HCT116 (cell line): ENCODE measurements at regions not wholly inside any gene's neighbourhood (a gene's known extent, or its start where the extent isn't known, plus 50 kb on each side); places are given as distances from the start of the nearest gene placed in this dataset.

Experiments used
- ATAC-seq: fragments of 200-7000 bp; cut with Tn5 transposase; 2 replicates; pipeline ENCODE4 v1.9.1; 2020; ENCODE audit warnings: mild to moderate bottlenecking, moderate library complexity
- BruUV-seq: library from RNA; stranded (reverse); fragments of 400-500 nt; replicated peaks from 2 replicates; lab custom pipeline; 2021; lab: Mats Ljungman, UMichigan
- CTCF ChIA-PET: fragments of 300-600 bp; sonication (Branson Sonifier 250); formaldehyde crosslinking; loops from one replicate; lab custom pipeline; 2021; ENCODE audit warnings: antibody characterized with exemption; lab: Charles Lee
- POLR2A ChIA-PET: fragments of 300-600, 350-600 bp; sonication (Branson Sonifier 250); formaldehyde crosslinking; loops from one replicate; lab custom pipeline; 2021; ENCODE audit warnings: antibody characterized with exemption; lab: Charles Lee
- RAD21 ChIA-PET, 2 experiments: fragments of 300-600 bp; sonication (Branson Sonifier 250); formaldehyde crosslinking; loops; one replicate each; lab custom pipeline; 2023; ENCODE audit warnings: low total read pairs in 2 of 2; ENCODE audit not compliant: uncharacterized antibody in 2 of 2, unreplicated experiment in 2 of 2, low non-redundant PET in 1 of 2; lab: Charles Lee
- DNase-seq: peaks from one replicate; pipeline ENCODE4 v3.0.0-alpha.2; 2010; ENCODE audit warnings: low read depth, low spot score
- H2AFZ ChIP-seq: fragments of 200-600 bp; shearing (Covaris generic), sonication (generic); 2 replicates; pipeline ENCODE4 v1.6.1; 2017; ENCODE audit warnings: low read depth, mixed run types, mixed read lengths, antibody characterized with exemption, low read length; ENCODE audit not compliant: poor library complexity, severe bottlenecking
- H3K27ac ChIP-seq: 2 replicates; pipeline ENCODE4 v1.5.1; 2012; ENCODE audit warnings: low read depth, low read length
- H3K27me3 ChIP-seq: fragments of 200-600 bp; sonication (generic); 2 replicates; pipeline ENCODE4 v1.6.1; 2016; ENCODE audit warnings: mixed run types, low read length, mixed read lengths; ENCODE audit not compliant: insufficient read depth
- H3K36me3 ChIP-seq, 2 experiments: fragments of 200-500 bp in 1 of 2; fragments of 200-600 bp in 1 of 2; sonication (Bioruptor generic) in 1 of 2; sonication (generic) in 1 of 2; 2 replicates each; pipeline versions ENCODE4 v1.5.1 to v1.6.1; 2014 to 2016; ENCODE audit warnings: low read length in 2 of 2, inconsistent platforms in 1 of 2, mixed read lengths in 1 of 2, mixed run types in 1 of 2; ENCODE audit not compliant: insufficient read depth in 2 of 2, control insufficient read depth in 1 of 2
- H3K4me1 ChIP-seq, 2 experiments: fragments of 200-600 bp in 1 of 2; sonication (generic) in 1 of 2; 2 replicates each; pipeline versions ENCODE4 v1.5.1 to v1.6.1; 2012 to 2017; ENCODE audit warnings: low read length in 2 of 2, inconsistent platforms in 1 of 2, mild to moderate bottlenecking in 1 of 2, mixed read lengths in 1 of 2, mixed run types in 1 of 2, moderate library complexity in 1 of 2; ENCODE audit not compliant: insufficient read depth in 2 of 2, control insufficient read depth in 1 of 2
- H3K4me2 ChIP-seq: fragments of 200-600 bp; sonication (generic); 2 replicates; pipeline ENCODE4 v1.6.1; 2017; ENCODE audit warnings: mixed run types, low read length, mixed read lengths
- H3K4me3 ChIP-seq, 2 experiments: fragments of 200-600 bp in 1 of 2; sonication (generic) in 1 of 2; replicated peaks in 1 of 2; 2 replicates each; pipeline ENCODE4 v1.5.1; 2011 to 2016; ENCODE audit warnings: low read length in 2 of 2, control low read depth in 1 of 2, low read depth in 1 of 2, mild to moderate bottlenecking in 1 of 2, mixed read lengths in 1 of 2, mixed run types in 1 of 2
- H3K79me2 ChIP-seq: fragments of 200-600 bp; sonication (generic); 2 replicates; pipeline ENCODE4 v1.6.1; 2017; ENCODE audit warnings: mild to moderate bottlenecking, mixed run types, low read length, moderate library complexity, mixed read lengths; ENCODE audit not compliant: insufficient read depth
- H3K9ac ChIP-seq: fragments of 200-600 bp; sonication (generic); 2 replicates; pipeline ENCODE4 v1.6.1; 2016; ENCODE audit warnings: low read length, mixed read lengths
- H3K9me2 ChIP-seq: fragments of 200-600 bp; sonication (generic), shearing (Covaris generic); 2 replicates; pipeline ENCODE4 v1.6.1; 2017; ENCODE audit warnings: mixed run types, mild to moderate bottlenecking, moderate library complexity; ENCODE audit not compliant: insufficient read depth
- H3K9me3 ChIP-seq, 2 experiments: fragments of 200-500 bp in 1 of 2; fragments of 200-600 bp in 1 of 2; sonication (Bioruptor generic) in 1 of 2; sonication (generic) in 1 of 2; 2 replicates each; pipeline ENCODE4 v1.6.1; 2014 to 2017; ENCODE audit warnings: low read length in 2 of 2, mixed read lengths in 2 of 2, inconsistent platforms in 1 of 2, low read depth in 1 of 2, mild to moderate bottlenecking in 1 of 2, mixed run types in 1 of 2, moderate library complexity in 1 of 2; ENCODE audit not compliant: control insufficient read depth in 1 of 2, insufficient read depth in 1 of 2
- H4K20me1 ChIP-seq: fragments of 200-600 bp; sonication (generic), shearing (Covaris generic); 2 replicates; pipeline ENCODE4 v1.6.1; 2017; ENCODE audit warnings: mixed run types, mild to moderate bottlenecking, moderate library complexity; ENCODE audit not compliant: insufficient read depth
- CBX3 ChIP-seq: IDR thresholded peaks from 2 replicates; pipeline ENCODE4 v1.6.1; 2012; ENCODE audit warnings: low read depth
- POLR2AphosphoS5 ChIP-seq: IDR thresholded peaks from 2 replicates; pipeline ENCODE4 v1.6.1; 2011; ENCODE audit warnings: mild to moderate bottlenecking, low read depth, low read length, moderate library complexity
- SIN3A ChIP-seq: IDR thresholded peaks from 2 replicates; pipeline ENCODE4 v1.6.1; 2012; ENCODE audit warnings: low read depth
- SP1 ChIP-seq: IDR thresholded peaks from 2 replicates; pipeline ENCODE4 v1.6.1; 2012; ENCODE audit warnings: low read depth
- ZNF274 ChIP-seq: fragments of 200-500 bp; sonication (Bioruptor generic); IDR thresholded peaks from 2 replicates; pipeline ENCODE4 v1.6.1; 2014; ENCODE audit warnings: mild to moderate bottlenecking, low read depth, low read length, inconsistent platforms
- intact Hi-C: fragments of 100-400 bp; cut with micrococcal nuclease; formaldehyde crosslinking; loops from 2 replicates; pipeline ENCODE4 v1.10.0; 2022
- TF ChIP-seq, protein P1 (sequence below): IDR thresholded peaks from 2 replicates; pipeline ENCODE4 v1.6.1; 2012
- TF ChIP-seq, protein P2 (sequence below): IDR thresholded peaks from 2 replicates; pipeline ENCODE4 v1.6.1; 2012
- TF ChIP-seq, protein P3 (sequence below): IDR thresholded peaks from 2 replicates; pipeline ENCODE4 v1.6.1; 2012; ENCODE audit warnings: low read depth
- TF ChIP-seq, protein P4 (sequence below): IDR thresholded peaks from 2 replicates; pipeline ENCODE4 v1.6.1; 2011; ENCODE audit warnings: mild to moderate bottlenecking, low read length, moderate library complexity; ENCODE audit not compliant: insufficient replicate concordance; ENCODE audit errors: extremely low read depth

DNA sequence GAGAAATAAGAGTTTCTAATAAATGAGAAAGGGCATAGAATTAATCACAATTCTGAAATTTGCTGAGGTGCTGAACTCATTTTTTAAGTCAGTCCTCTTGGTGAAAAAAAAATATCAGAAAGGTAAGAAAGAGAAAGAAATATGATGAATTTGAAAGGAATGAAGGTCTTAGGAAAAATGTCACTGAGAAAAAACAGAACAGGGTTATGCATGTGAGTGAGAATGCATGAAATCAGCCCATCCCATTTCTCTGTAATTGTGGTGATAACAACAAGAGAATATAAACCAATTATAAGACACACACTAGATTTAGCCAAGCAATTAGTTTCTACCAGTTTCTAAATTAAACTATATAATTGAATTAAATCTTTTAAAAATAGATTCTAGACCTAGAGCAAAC, 138.9 kb downstream of the TBX18 start:
- Histone ChIP-seq H3K27me3 (no peaks in the 10 kb centered on the region), H3K4me3 (no peak overlapping the region), H3K4me1 (no peaks in the 10 kb centered on the region), H2AFZ (no peak overlapping the region), H3K9me2 (no peaks in the 10 kb centered on the region), H3K27ac (no peak overlapping the region), H3K9ac (no peak overlapping the region), H3K36me3 (no peaks in the 10 kb centered on the region), H3K9me3 (no peaks in the 10 kb centered on the region), H3K4me2 (no peak overlapping the region), H3K79me2 (no peaks in the 10 kb centered on the region), H4K20me1 (no peaks in the 10 kb centered on the region)
- ATAC-seq (no peak), DNase-seq (no peak)
- TF ChIP-seq, protein P1, sequence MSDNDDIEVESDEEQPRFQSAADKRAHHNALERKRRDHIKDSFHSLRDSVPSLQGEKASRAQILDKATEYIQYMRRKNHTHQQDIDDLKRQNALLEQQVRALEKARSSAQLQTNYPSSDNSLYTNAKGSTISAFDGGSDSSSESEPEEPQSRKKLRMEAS = no peak
- no peak for TF ChIP-seq SP1
- ChIA-PET POLR2A (no interaction called here), CTCF (no interaction called here), RAD21 (no interaction called here)
- no TSS peak for BruUV-seq
- intact Hi-C loops = no loop called here

DNA sequence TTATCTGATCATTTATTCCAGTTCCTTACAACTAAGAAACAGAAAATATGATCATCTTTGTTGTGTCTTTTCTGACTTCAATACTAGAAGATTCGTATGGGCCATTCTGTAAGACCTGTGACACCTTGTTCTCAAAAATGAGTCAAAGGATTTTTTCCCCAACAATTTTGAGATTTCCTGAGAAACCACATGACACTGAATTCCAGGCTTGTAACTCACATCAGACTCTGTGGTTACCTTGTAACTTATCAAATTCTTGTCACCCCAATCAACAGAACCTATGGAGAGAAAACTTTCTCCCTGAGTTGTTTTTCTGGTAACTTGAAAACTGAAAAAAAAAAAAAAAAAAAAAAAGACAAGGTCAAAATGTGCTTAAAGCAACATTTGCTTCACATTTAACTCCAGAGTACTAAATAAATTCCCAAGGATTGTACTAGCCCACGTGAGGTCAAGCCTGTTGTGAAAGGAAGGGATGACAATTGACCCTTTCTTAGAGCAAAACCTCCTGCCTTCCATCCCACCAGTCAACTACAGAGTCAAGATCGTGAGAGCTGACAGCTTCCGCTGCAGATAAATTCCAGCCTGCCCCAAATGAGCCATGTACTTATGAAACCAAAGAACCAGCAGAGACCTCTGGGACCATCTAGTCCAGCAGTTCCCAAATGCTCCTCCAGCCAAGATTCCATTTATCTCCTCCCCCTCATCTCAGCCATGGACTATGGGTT, 140.3 kb downstream of the TBX18 start:
- Histone ChIP-seq H3K4me2 (no peak overlapping the region), H2AFZ (no peak overlapping the region), H3K27me3 (no peaks in the 10 kb centered on the region), H3K9me3 (no peaks in the 10 kb centered on the region), H3K27ac (no peak overlapping the region), H4K20me1 (no peaks in the 10 kb centered on the region), H3K4me1 (no peaks in the 10 kb centered on the region), H3K9ac (no peak overlapping the region), H3K4me3 (no peak overlapping the region), H3K79me2 (no peaks in the 10 kb centered on the region), H3K36me3 (no peaks in the 10 kb centered on the region), H3K9me2 (no peaks in the 10 kb centered on the region)
- TF ChIP-seq ZNF274 (no peak), SIN3A (no peak), POLR2AphosphoS5 (no peak), CBX3 (no peak)
- TF ChIP-seq, protein P2, sequence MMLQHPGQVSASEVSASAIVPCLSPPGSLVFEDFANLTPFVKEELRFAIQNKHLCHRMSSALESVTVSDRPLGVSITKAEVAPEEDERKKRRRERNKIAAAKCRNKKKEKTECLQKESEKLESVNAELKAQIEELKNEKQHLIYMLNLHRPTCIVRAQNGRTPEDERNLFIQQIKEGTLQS = no peak
- TF ChIP-seq, protein P3, sequence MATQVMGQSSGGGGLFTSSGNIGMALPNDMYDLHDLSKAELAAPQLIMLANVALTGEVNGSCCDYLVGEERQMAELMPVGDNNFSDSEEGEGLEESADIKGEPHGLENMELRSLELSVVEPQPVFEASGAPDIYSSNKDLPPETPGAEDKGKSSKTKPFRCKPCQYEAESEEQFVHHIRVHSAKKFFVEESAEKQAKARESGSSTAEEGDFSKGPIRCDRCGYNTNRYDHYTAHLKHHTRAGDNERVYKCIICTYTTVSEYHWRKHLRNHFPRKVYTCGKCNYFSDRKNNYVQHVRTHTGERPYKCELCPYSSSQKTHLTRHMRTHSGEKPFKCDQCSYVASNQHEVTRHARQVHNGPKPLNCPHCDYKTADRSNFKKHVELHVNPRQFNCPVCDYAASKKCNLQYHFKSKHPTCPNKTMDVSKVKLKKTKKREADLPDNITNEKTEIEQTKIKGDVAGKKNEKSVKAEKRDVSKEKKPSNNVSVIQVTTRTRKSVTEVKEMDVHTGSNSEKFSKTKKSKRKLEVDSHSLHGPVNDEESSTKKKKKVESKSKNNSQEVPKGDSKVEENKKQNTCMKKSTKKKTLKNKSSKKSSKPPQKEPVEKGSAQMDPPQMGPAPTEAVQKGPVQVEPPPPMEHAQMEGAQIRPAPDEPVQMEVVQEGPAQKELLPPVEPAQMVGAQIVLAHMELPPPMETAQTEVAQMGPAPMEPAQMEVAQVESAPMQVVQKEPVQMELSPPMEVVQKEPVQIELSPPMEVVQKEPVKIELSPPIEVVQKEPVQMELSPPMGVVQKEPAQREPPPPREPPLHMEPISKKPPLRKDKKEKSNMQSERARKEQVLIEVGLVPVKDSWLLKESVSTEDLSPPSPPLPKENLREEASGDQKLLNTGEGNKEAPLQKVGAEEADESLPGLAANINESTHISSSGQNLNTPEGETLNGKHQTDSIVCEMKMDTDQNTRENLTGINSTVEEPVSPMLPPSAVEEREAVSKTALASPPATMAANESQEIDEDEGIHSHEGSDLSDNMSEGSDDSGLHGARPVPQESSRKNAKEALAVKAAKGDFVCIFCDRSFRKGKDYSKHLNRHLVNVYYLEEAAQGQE = no peak
- TF ChIP-seq, protein P4, sequence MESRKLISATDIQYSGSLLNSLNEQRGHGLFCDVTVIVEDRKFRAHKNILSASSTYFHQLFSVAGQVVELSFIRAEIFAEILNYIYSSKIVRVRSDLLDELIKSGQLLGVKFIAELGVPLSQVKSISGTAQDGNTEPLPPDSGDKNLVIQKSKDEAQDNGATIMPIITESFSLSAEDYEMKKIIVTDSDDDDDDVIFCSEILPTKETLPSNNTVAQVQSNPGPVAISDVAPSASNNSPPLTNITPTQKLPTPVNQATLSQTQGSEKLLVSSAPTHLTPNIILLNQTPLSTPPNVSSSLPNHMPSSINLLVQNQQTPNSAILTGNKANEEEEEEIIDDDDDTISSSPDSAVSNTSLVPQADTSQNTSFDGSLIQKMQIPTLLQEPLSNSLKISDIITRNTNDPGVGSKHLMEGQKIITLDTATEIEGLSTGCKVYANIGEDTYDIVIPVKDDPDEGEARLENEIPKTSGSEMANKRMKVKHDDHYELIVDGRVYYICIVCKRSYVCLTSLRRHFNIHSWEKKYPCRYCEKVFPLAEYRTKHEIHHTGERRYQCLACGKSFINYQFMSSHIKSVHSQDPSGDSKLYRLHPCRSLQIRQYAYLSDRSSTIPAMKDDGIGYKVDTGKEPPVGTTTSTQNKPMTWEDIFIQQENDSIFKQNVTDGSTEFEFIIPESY = no peak
- no peak for ATAC-seq
- intact Hi-C loops = no loop called here
- no TSS peak for BruUV-seq
- DNase-seq = no peak
- ChIA-PET CTCF (no interaction called here), RAD21 (no interaction called here), POLR2A (no interaction called here)
